ENCODE measurements at regions not wholly inside any gene's neighbourhood (a gene's known extent, or its start where the extent isn't known, plus 50 kb on each side); places are given as distances from the start of the nearest gene placed in this dataset.
"Not testable (repeated sequence)": the region's sequence is repeated elsewhere in the genome, so short reads cannot be mapped to it uniquely, and the experiment has no call there.

- no peaks in the 10 kb centered on the region for H3K4me1 ChIP-seq
- H3K4me3 ChIP-seq = no peak overlapping the region
- H3K27ac ChIP-seq = no peak overlapping the region
- H3K36me3 ChIP-seq = no peaks in the 10 kb centered on the region
- TF ChIP-seq POLR2AphosphoS5 (IDR thresholded peaks at IDR 0.05) (no peak), POLR2A (IDR thresholded peaks at IDR 0.05) (no peak), EP300 (IDR thresholded peaks at IDR 0.05) (no peak), CTCF (IDR thresholded peaks at IDR 0.05) (no peak)
- peaks cover 4% of the 10 kb centered on the region for H3K27me3 ChIP-seq
- WGBS, 2 donors (ENCODE audit: low coverage in 1 of 2) = 100% methylated on average over 1 of the region's 1 CpG; no CpG with 5 or more reads in 1 of the 2 donors
- no peak for ATAC-seq
- H3K9me3 ChIP-seq = peaks cover 0 to 20% (median 0%) of the 10 kb centered on the region in 3 donors
Observed at GRCh38 chr12:102676812-102677211, 196.4 kb upstream of the IGF1 start.

- ATAC-seq = no peak
Observed at GRCh38 chr12:102675672-102676071, 195.3 kb upstream of the IGF1 start.

GRCh38 chr12:102673606-102674005 lies 193.2 kb upstream of the IGF1 start:
- no peak overlapping the region for H3K4me3 ChIP-seq
- TF ChIP-seq CTCF (IDR thresholded peaks at IDR 0.05) (no peak), POLR2A (IDR thresholded peaks at IDR 0.05) (no peak), POLR2AphosphoS5 (IDR thresholded peaks at IDR 0.05) (no peak), EP300 (IDR thresholded peaks at IDR 0.05) (no peak)
- H3K27me3 ChIP-seq = peaks cover under 1% of the 10 kb centered on the region
- ATAC-seq = no peak
- no peaks in the 10 kb centered on the region for H3K4me1 ChIP-seq
- H3K36me3 ChIP-seq = no peaks in the 10 kb centered on the region
- peaks cover 0 to 20% (median 0%) of the 10 kb centered on the region in 3 donors for H3K9me3 ChIP-seq
- H3K27ac ChIP-seq = no peak overlapping the region
- 67 to 71% methylated on average over 1 of the region's 1 CpG for WGBS, 2 donors (ENCODE audit: low coverage in 1 of 2)

More at GRCh38 chr12:102675672-102676071, 195.3 kb upstream of the IGF1 start:
- peaks cover 0 to 20% (median 0%) of the 10 kb centered on the region in 3 donors for H3K9me3 ChIP-seq
- H3K36me3 ChIP-seq = no peaks in the 10 kb centered on the region
- H3K4me3 ChIP-seq = no peak overlapping the region
- no peaks in the 10 kb centered on the region for H3K4me1 ChIP-seq
- H3K27me3 ChIP-seq = peaks cover 4% of the 10 kb centered on the region
- TF ChIP-seq POLR2AphosphoS5 (IDR thresholded peaks at IDR 0.05) (no peak), POLR2A (IDR thresholded peaks at IDR 0.05) (no peak), CTCF (IDR thresholded peaks at IDR 0.05) (no peak), EP300 (IDR thresholded peaks at IDR 0.05) (no peak)
- no peak overlapping the region for H3K27ac ChIP-seq
- 63 to 80% methylated on average over 3 to 5 of the region's 5 CpGs for WGBS, 2 donors (ENCODE audit: low coverage in 1 of 2)

- ATAC-seq, H3K4me3 ChIP-seq, H3K27me3 ChIP-seq, H3K4me1 ChIP-seq, H3K27ac ChIP-seq, H3K36me3 ChIP-seq: not testable (repeated sequence)
- H3K9me3 ChIP-seq = peaks cover 0 to 20% (median 0%) of the 10 kb centered on the region in 3 donors
Observed at GRCh38 chr12:102672212-102672611, 191.8 kb upstream of the IGF1 start.

GRCh38 chr12:102669056-102669455 lies 188.7 kb upstream of the IGF1 start:
- TF ChIP-seq POLR2AphosphoS5 (IDR thresholded peaks at IDR 0.05) (no peak), CTCF (IDR thresholded peaks at IDR 0.05) (no peak), POLR2A (IDR thresholded peaks at IDR 0.05) (no peak), EP300 (IDR thresholded peaks at IDR 0.05) (no peak)
- ATAC-seq = no peak
- H3K9me3 ChIP-seq = peaks cover 0 to 14% (median 0%) of the 10 kb centered on the region in 3 donors

GRCh38 chr12:102666176-102666575 lies 185.8 kb upstream of the IGF1 start:
- H3K27me3 ChIP-seq, ATAC-seq, H3K4me3 ChIP-seq, H3K36me3 ChIP-seq, H3K27ac ChIP-seq, H3K9me3 ChIP-seq, H3K4me1 ChIP-seq: not testable (repeated sequence)
- WGBS, 2 donors (ENCODE audit: low coverage in 1 of 2) = 34 to 42% methylated on average over 3 of the region's 3 CpGs

More at GRCh38 chr12:102669056-102669455, 188.7 kb upstream of the IGF1 start:
- no peaks in the 10 kb centered on the region for H3K36me3 ChIP-seq
- no peaks in the 10 kb centered on the region for H3K27me3 ChIP-seq
- H3K4me1 ChIP-seq = no peaks in the 10 kb centered on the region
- WGBS, 2 donors (ENCODE audit: low coverage in 1 of 2) = 33 to 57% methylated on average over 1 of the region's 1 CpG
- H3K27ac ChIP-seq = no peak overlapping the region
- H3K4me3 ChIP-seq = no peak overlapping the region

Data from gastroesophageal sphincter (tissue), 4 donors.